ENCODE measurements at regions not wholly inside any gene's neighbourhood (a gene's known extent, or its start where the extent isn't known, plus 50 kb on each side); places are given as distances from the start of the nearest gene placed in this dataset.
"Not testable (repeated sequence)": the region's sequence is repeated elsewhere in the genome, so short reads cannot be mapped to it uniquely, and the experiment has no call there.

- no peak for TF ChIP-seq CTCF (IDR thresholded peaks at IDR 0.05)
- intact Hi-C loops (cut with micrococcal nuclease), result no loop called here
- no peaks in the 10 kb centered on the region for H3K27me3 Mint-ChIP-seq (ENCODE audit: low read depth in 2 of 2)
- Histone ChIP-seq H3K27ac (ENCODE audit: low read length) (no peak overlapping the region), H3K36me3 (ENCODE audit: control insufficient read depth, insufficient read depth, low read length) (no peaks in the 10 kb centered on the region), H3K4me1 (ENCODE audit: control insufficient read depth, insufficient read depth, low read length) (no peaks in the 10 kb centered on the region), H3K27me3 (ENCODE audit: control insufficient read depth, insufficient read depth, low read length) (no peaks in the 10 kb centered on the region), H3K4me3 (ENCODE audit: low read length) (no peak overlapping the region), H3K9me3 (ENCODE audit: control insufficient read depth, insufficient read depth, low read length) (peaks cover 11% of the 10 kb centered on the region)
- ATAC-seq (no peak), DNase-seq (no peak)
- no peaks in the 10 kb centered on the region for H3K4me1 Mint-ChIP-seq
- H3K27ac Mint-ChIP-seq, result no peak overlapping the region
- H3K36me3 Mint-ChIP-seq, result peaks cover 17% of the 10 kb centered on the region
- H3K4me3 Mint-ChIP-seq, result no peak overlapping the region
- H3K9me3 Mint-ChIP-seq, result peaks cover 15% of the 10 kb centered on the region in 2 donors
Measured at GRCh38 chr9:23041466-23041865, 594.8 kb downstream of the DMRTA1 start.

- ATAC-seq (no peak), DNase-seq (no peak)
- no peak overlapping the region for H3K27ac Mint-ChIP-seq
- H3K4me1 ChIP-seq (ENCODE audit: control insufficient read depth, insufficient read depth, low read length), result no peaks in the 10 kb centered on the region
- H3K27me3 Mint-ChIP-seq (ENCODE audit: low read depth in 2 of 2), result no peaks in the 10 kb centered on the region
- H3K36me3 ChIP-seq (ENCODE audit: control insufficient read depth, insufficient read depth, low read length), result no peaks in the 10 kb centered on the region
- H3K36me3 Mint-ChIP-seq, result peaks cover 17% of the 10 kb centered on the region
- H3K4me3 Mint-ChIP-seq, result no peak overlapping the region
- peaks cover 12 to 24% of the 10 kb centered on the region in 2 donors for H3K9me3 Mint-ChIP-seq
- no peaks in the 10 kb centered on the region for H3K4me1 Mint-ChIP-seq
- no peak overlapping the region for H3K27ac ChIP-seq (ENCODE audit: low read length)
- no peaks in the 10 kb centered on the region for H3K27me3 ChIP-seq (ENCODE audit: control insufficient read depth, insufficient read depth, low read length)
- no peak overlapping the region for H3K4me3 ChIP-seq (ENCODE audit: low read length)
- peaks cover 11% of the 10 kb centered on the region for H3K9me3 ChIP-seq (ENCODE audit: control insufficient read depth, insufficient read depth, low read length)
- TF ChIP-seq CTCF (IDR thresholded peaks at IDR 0.05), result no peak
- intact Hi-C loops (cut with micrococcal nuclease), result no loop called here
Measured at GRCh38 chr9:23044549-23044948, 597.9 kb downstream of the DMRTA1 start.

- WGBS (ENCODE audit: insufficient coverage), result 90% methylated on average over 1 of the region's 1 CpG
- H3K36me3 Mint-ChIP-seq, result peaks cover 17% of the 10 kb centered on the region
- H3K4me3 Mint-ChIP-seq; H3K27ac Mint-ChIP-seq; DNase-seq; H3K27ac ChIP-seq (ENCODE audit: low read length); H3K4me3 ChIP-seq (ENCODE audit: low read length); H3K36me3 ChIP-seq (ENCODE audit: control insufficient read depth, insufficient read depth, low read length); H3K4me1 ChIP-seq (ENCODE audit: control insufficient read depth, insufficient read depth, low read length); ATAC-seq; H3K4me1 Mint-ChIP-seq; H3K27me3 ChIP-seq (ENCODE audit: control insufficient read depth, insufficient read depth, low read length); intact Hi-C loops (cut with micrococcal nuclease); H3K27me3 Mint-ChIP-seq (ENCODE audit: low read depth in 2 of 2): not testable (repeated sequence)
- peaks cover 11% of the 10 kb centered on the region for H3K9me3 ChIP-seq (ENCODE audit: control insufficient read depth, insufficient read depth, low read length)
- peaks cover 12 to 19% of the 10 kb centered on the region in 2 donors for H3K9me3 Mint-ChIP-seq
Measured at GRCh38 chr9:23046026-23046425, 599.4 kb downstream of the DMRTA1 start.

- no peak for TF ChIP-seq CTCF (IDR thresholded peaks at IDR 0.05)
- DNase-seq (no peak), ATAC-seq (no peak)
- Mint-ChIP-seq H3K4me1 (no peaks in the 10 kb centered on the region), H3K27ac (no peak overlapping the region), H3K36me3 (peaks cover under 1% of the 10 kb centered on the region), H3K9me3 (peaks cover 3 to 12% of the 10 kb centered on the region in 2 donors), H3K27me3 (ENCODE audit: low read depth in 2 of 2) (no peaks in the 10 kb centered on the region), H3K4me3 (no peak overlapping the region)
- Histone ChIP-seq H3K36me3 (ENCODE audit: control insufficient read depth, insufficient read depth, low read length) (no peaks in the 10 kb centered on the region), H3K4me1 (ENCODE audit: control insufficient read depth, insufficient read depth, low read length) (no peaks in the 10 kb centered on the region), H3K27ac (ENCODE audit: low read length) (no peak overlapping the region), H3K9me3 (ENCODE audit: control insufficient read depth, insufficient read depth, low read length) (peaks cover 9% of the 10 kb centered on the region), H3K4me3 (ENCODE audit: low read length) (no peak overlapping the region), H3K27me3 (ENCODE audit: control insufficient read depth, insufficient read depth, low read length) (no peaks in the 10 kb centered on the region)
- intact Hi-C loops (cut with micrococcal nuclease), result no loop called here
- 100% methylated on average over 1 of the region's 1 CpG for whole genome bisulfite sequencing (ENCODE audit: insufficient coverage)
Measured at GRCh38 chr9:23050548-23050947, 603.9 kb downstream of the DMRTA1 start.
